H1 (cell line): ENCODE measurements at regions not wholly inside any gene's neighbourhood (a gene's known extent, or its start where the extent isn't known, plus 50 kb on each side); places are given as distances from the start of the nearest gene placed in this dataset.

Experiments used
- CTCF ChIA-PET: fragments of 300-600 bp; sonication (Branson Sonifier 250); formaldehyde crosslinking; loops from one replicate; lab custom pipeline; 2021; ENCODE audit not compliant: partially characterized antibody; lab: Charles Lee
- POLR2A ChIA-PET: fragments of 300-600 bp; sonication (Branson Sonifier 250); formaldehyde crosslinking; loops from one replicate; lab custom pipeline; 2021; ENCODE audit warnings: inconsistent platforms; ENCODE audit not compliant: partially characterized antibody; lab: Charles Lee
- DNase-seq, 2 experiments: peaks; one replicate each; pipeline versions ENCODE4 v3.0.0 to v3.0.0-alpha.2; 2010 to 2022; ENCODE audit warnings: low spot score in 2 of 2, low read depth in 1 of 2, mixed read lengths in 1 of 2
- FAIRE-seq: peaks from 2 replicates; lab custom pipeline; 2011; peaks lifted over from hg19 to GRCh38; lab: Jason Lieb, UNC
- H2AFZ ChIP-seq: 2 replicates; pipeline ENCODE4 v1.8.1; 2012; ENCODE audit warnings: low read length, inconsistent platforms
- H2AK5ac ChIP-seq: 2 replicates; pipeline ENCODE4 v1.6.1; 2013; ENCODE audit warnings: low read depth, low read length
- H2BK120ac ChIP-seq: replicated peaks from 2 replicates; pipeline ENCODE3; 2013; ENCODE audit warnings: low read depth, low read length, inconsistent platforms
- H2BK12ac ChIP-seq: 2 replicates; pipeline ENCODE4 v1.6.1; 2013; ENCODE audit warnings: low read depth, low read length
- H2BK15ac ChIP-seq: 2 replicates; pipeline ENCODE4 v1.6.1; 2013; ENCODE audit warnings: low read length
- H2BK20ac ChIP-seq: 2 replicates; pipeline ENCODE4 v1.6.1; 2013; ENCODE audit warnings: low read length
- H2BK5ac ChIP-seq: 2 replicates; pipeline ENCODE4 v1.6.1; 2013; ENCODE audit warnings: low read depth, low read length
- H3K14ac ChIP-seq: 2 replicates; pipeline ENCODE4 v1.6.1; 2013; ENCODE audit warnings: inconsistent platforms; ENCODE audit not compliant: insufficient read length
- H3K18ac ChIP-seq: 2 replicates; pipeline ENCODE4 v1.6.1; 2013; ENCODE audit warnings: low read length; ENCODE audit errors: extremely low read depth
- H3K23ac ChIP-seq: 2 replicates; pipeline ENCODE4 v1.6.1; 2013; ENCODE audit warnings: inconsistent platforms; ENCODE audit not compliant: insufficient read length
- H3K23me2 ChIP-seq: 2 replicates; pipeline ENCODE4 v1.6.1; 2013; ENCODE audit warnings: low read depth, low read length
- H3K27ac ChIP-seq: 2 replicates; pipeline ENCODE4 v1.6.1; 2011; ENCODE audit warnings: low read depth, low read length, inconsistent platforms
- H3K27me3 ChIP-seq, 4 experiments: replicated peaks in 1 of 4; 1 replicate in 1 of 4; 2 replicates in 3 of 4; pipeline versions ENCODE4 v1.6.1 to v1.8.1; 2011 to 2013; ENCODE audit warnings: low read length in 3 of 4, mild to moderate bottlenecking in 3 of 4, inconsistent platforms in 2 of 4, mixed read lengths in 2 of 4, moderate library complexity in 1 of 4; ENCODE audit not compliant: control insufficient read depth in 3 of 4, insufficient read depth in 3 of 4; ENCODE audit errors: extremely low read depth in 1 of 4
- H3K36me3 ChIP-seq, 4 experiments: 2 replicates each; pipeline versions ENCODE4 v1.6.1 to v1.8.1; 2011 to 2013; ENCODE audit warnings: mild to moderate bottlenecking in 4 of 4, low read length in 3 of 4, moderate library complexity in 2 of 4, control low read depth in 1 of 4, inconsistent platforms in 1 of 4; ENCODE audit not compliant: insufficient read depth in 4 of 4, control insufficient read depth in 2 of 4
- H3K4ac ChIP-seq: replicated peaks from 2 replicates; pipeline ENCODE3; 2013; ENCODE audit warnings: low read length, low read depth, mixed read lengths, inconsistent platforms; ENCODE audit not compliant: insufficient read length
- H3K4me1 ChIP-seq, 4 experiments: replicated peaks in 1 of 4; 1 replicate in 1 of 4; 2 replicates in 3 of 4; pipeline versions ENCODE4 v1.6.1 to v1.8.1; 2011 to 2013; ENCODE audit warnings: low read length in 3 of 4, inconsistent platforms in 2 of 4, mixed read lengths in 1 of 4; ENCODE audit not compliant: insufficient read depth in 4 of 4, control insufficient read depth in 3 of 4
- H3K4me2 ChIP-seq, 2 experiments: 2 replicates each; pipeline versions ENCODE4 v1.6.1 to v1.8.1; 2011 to 2013; ENCODE audit warnings: low read depth in 2 of 2, low read length in 2 of 2, control low read depth in 1 of 2, inconsistent platforms in 1 of 2, mild to moderate bottlenecking in 1 of 2; ENCODE audit not compliant: insufficient read depth in 1 of 2
- H3K4me3 ChIP-seq, 4 experiments: fragments of 200-600, 300-600 bp in 1 of 4; sonication (generic), shearing (Covaris generic), sonication (Bioruptor Twin) in 1 of 4; 2 replicates each; pipeline versions ENCODE4 v1.5.1 to v1.8.1; 2011 to 2016; ENCODE audit warnings: low read length in 4 of 4, low read depth in 3 of 4, control low read depth in 2 of 4, inconsistent platforms in 2 of 4, mild to moderate bottlenecking in 2 of 4, mixed read lengths in 1 of 4, moderate library complexity in 1 of 4; ENCODE audit not compliant: insufficient read depth in 2 of 4; ENCODE audit errors: extremely low read depth in 1 of 4
- H3K56ac ChIP-seq: replicated peaks from 2 replicates; pipeline ENCODE3; 2013; ENCODE audit warnings: low read depth, mild to moderate bottlenecking, mixed read lengths, low read length, inconsistent platforms; ENCODE audit not compliant: insufficient read length
- H3K79me1 ChIP-seq: 2 replicates; pipeline ENCODE4 v1.6.1; 2013; ENCODE audit warnings: low read depth, low read length, control low read depth
- H3K79me2 ChIP-seq, 2 experiments: 2 replicates each; pipeline versions ENCODE4 v1.6.1 to v1.8.1; 2012 to 2013; ENCODE audit warnings: low read length in 2 of 2, mild to moderate bottlenecking in 2 of 2, inconsistent platforms in 1 of 2; ENCODE audit not compliant: insufficient read depth in 2 of 2, control insufficient read depth in 1 of 2
- H3K9ac ChIP-seq, 4 experiments: replicated peaks in 1 of 4; 1 replicate in 1 of 4; 2 replicates in 3 of 4; pipeline versions ENCODE4 v1.6.1 to v1.8.1; 2011 to 2013; ENCODE audit warnings: low read depth in 3 of 4, low read length in 3 of 4, control low read depth in 2 of 4, mild to moderate bottlenecking in 2 of 4, moderate library complexity in 2 of 4, inconsistent platforms in 1 of 4; ENCODE audit errors: extremely low read depth in 1 of 4
- H3K9me3 ChIP-seq, 2 experiments: 2 replicates each; pipeline versions ENCODE4 v1.6.1 to v1.8.1; 2012 to 2013; ENCODE audit warnings: mild to moderate bottlenecking in 2 of 2, moderate library complexity in 2 of 2, control low read depth in 1 of 2, inconsistent platforms in 1 of 2, low read depth in 1 of 2, low read length in 1 of 2, mixed read lengths in 1 of 2; ENCODE audit not compliant: insufficient read depth in 2 of 2
- H4K20me1 ChIP-seq, 2 experiments: replicated peaks in 1 of 2; 2 replicates each; pipeline versions ENCODE3 to v1.8.1; 2011 to 2013; ENCODE audit warnings: inconsistent platforms in 2 of 2, low read length in 2 of 2, mild to moderate bottlenecking in 1 of 2; ENCODE audit not compliant: insufficient read depth in 2 of 2, control insufficient read depth in 1 of 2
- H4K5ac ChIP-seq: 2 replicates; pipeline ENCODE4 v1.6.1; 2013; ENCODE audit warnings: low read length, low read depth, mixed read lengths, inconsistent platforms; ENCODE audit not compliant: insufficient read length
- H4K8ac ChIP-seq: 2 replicates; pipeline ENCODE4 v1.8.0; 2013; ENCODE audit warnings: mild to moderate bottlenecking, moderate library complexity, low read length, inconsistent platforms; ENCODE audit not compliant: insufficient read depth; ENCODE audit errors: extremely low read depth
- H4K91ac ChIP-seq: replicated peaks from 2 replicates; pipeline ENCODE3; 2013; ENCODE audit warnings: low read length, mixed read lengths, inconsistent platforms; ENCODE audit not compliant: insufficient read length
- BRCA1 ChIP-seq: IDR thresholded peaks from 2 replicates; pipeline ENCODE4 v1.6.1; 2012; ENCODE audit warnings: low read depth, low read length, improper control_type of control experiment
- CTBP2 ChIP-seq: IDR thresholded peaks from 2 replicates; pipeline ENCODE4 v1.7.0; 2011; ENCODE audit warnings: borderline replicate concordance, mild to moderate bottlenecking, moderate library complexity, mixed read lengths, low read length; ENCODE audit not compliant: insufficient read depth, insufficient read length
- CTCF ChIP-seq, 3 experiments: IDR thresholded peaks; 1 replicate in 2 of 3; 2 replicates in 1 of 3; pipeline versions ENCODE4 v1.5.1 to v1.6.1; 2011; ENCODE audit warnings: low read length in 3 of 3, mild to moderate bottlenecking in 3 of 3, inconsistent platforms in 2 of 3, low read depth in 1 of 3, moderate library complexity in 1 of 3; ENCODE audit not compliant: insufficient read depth in 1 of 3; ENCODE audit errors: control extremely low read depth in 1 of 3
- NRF1 ChIP-seq: IDR thresholded peaks from 2 replicates; pipeline ENCODE4 v1.6.1; 2011; ENCODE audit warnings: mild to moderate bottlenecking, low read depth, low read length, improper control_type of control experiment
- RAD21 ChIP-seq, 2 experiments: IDR thresholded peaks in 1 of 2; conservative IDR thresholded peaks in 1 of 2; 2 replicates each; pipeline ENCODE4 v1.6.1; 2011; ENCODE audit warnings: low read depth in 2 of 2, low read length in 2 of 2, improper control_type of control experiment in 1 of 2, inconsistent platforms in 1 of 2, mild to moderate bottlenecking in 1 of 2, moderate library complexity in 1 of 2
- WGBS, 2 experiments: shearing (Covaris generic) in 1 of 2; methylation state at CpG; one replicate each; pipeline versions ENCODE4 v1.1.6 to v1.1.7; 2013 to 2015; ENCODE audit warnings: low lambda C conversion rate in 2 of 2, mixed read lengths in 2 of 2, inconsistent platforms in 1 of 2, low coverage in 1 of 2, missing lambda C conversion rate in 1 of 2; ENCODE audit not compliant: insufficient replicate concordance in 2 of 2, insufficient coverage in 1 of 2, insufficient read length in 1 of 2; ENCODE audit errors: extremely low coverage in 1 of 2, missing lambda C conversion rate in 1 of 2; 5-methylcytosine and 5-hydroxymethylcytosine counted together

DNA sequence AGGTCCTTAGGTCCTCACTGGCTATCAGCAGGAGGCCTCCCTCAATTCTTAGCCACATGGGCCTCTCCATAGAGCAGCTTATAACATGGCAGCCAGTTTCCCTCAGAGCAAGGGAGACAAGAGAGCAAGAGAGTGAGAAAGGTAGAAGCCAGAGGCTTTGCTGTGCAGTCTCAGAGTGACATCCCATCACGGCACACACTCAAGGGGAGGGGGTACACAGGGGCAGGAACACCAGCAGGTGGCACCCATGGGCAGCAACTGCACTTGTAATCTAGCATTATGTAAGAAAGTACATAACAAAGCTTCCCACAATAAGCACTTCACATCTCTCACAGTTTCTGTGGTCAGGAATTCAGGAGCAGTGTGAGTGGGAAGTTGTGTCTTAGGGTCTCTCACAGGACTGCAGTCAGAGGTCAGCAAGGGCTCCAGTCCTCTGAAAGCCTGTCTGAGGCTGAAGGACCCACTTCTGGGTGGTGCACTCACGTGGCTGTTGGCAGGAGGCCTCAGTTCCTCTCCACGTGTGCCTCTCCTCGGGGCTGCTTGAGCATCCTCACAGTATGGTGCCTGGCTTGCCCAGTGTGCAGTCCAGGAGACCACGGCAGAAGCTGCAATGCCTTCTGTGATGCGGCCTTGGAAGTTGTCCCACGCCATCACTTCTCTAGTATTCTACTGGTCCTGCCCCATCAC is 159.4 kb downstream of the OAT start:
- H4K5ac ChIP-seq: no peak overlapping the region

More for the DNA sequence above, 159.4 kb downstream of the OAT start:
- Histone ChIP-seq H3K56ac (no peak overlapping the region), H3K4me3 (no peak overlapping the region), H3K27me3 (0 out of 7 replicates have a peak, but pooled peaks cover 0 to 2% (median 0%) of the 10 kb centered on the region in 4 experiments), H3K23me2 (no peaks in the 10 kb centered on the region), H3K4me2 (no peak overlapping the region), H3K9me3 (no peaks in the 10 kb centered on the region), H4K20me1 (no peaks in the 10 kb centered on the region), H3K4me1 (no peaks in the 10 kb centered on the region), H4K8ac (no peak overlapping the region), H3K79me1 (no peaks in the 10 kb centered on the region), H2AK5ac (no peak overlapping the region), H3K4ac (no peak overlapping the region), H2AFZ (no peak overlapping the region), H3K18ac (no peak overlapping the region), H2BK120ac (no peak overlapping the region), H2BK15ac (peak overlapping the region; percentile 72; the same call in 1 of the 2 replicates), H2BK12ac (no peak overlapping the region), H3K36me3 (no peaks in the 10 kb centered on the region), H4K91ac (no peak overlapping the region), H2BK5ac (no peak overlapping the region), H2BK20ac (no peak overlapping the region), H3K23ac (no peak overlapping the region), H3K9ac (no peak overlapping the region), H3K14ac (no peak overlapping the region), H3K27ac (no peak overlapping the region), H3K79me2 (no peaks in the 10 kb centered on the region)
- TF ChIP-seq NRF1: no peak
- TF ChIP-seq CTCF (IDR thresholded peaks at IDR 0.05; ENCODE audit: control extremely low read depth in 1 of 3, insufficient read depth in 1 of 3, low read depth in 1 of 3, low read length in 3 of 3): peak; percentile 48 to 61 (median 52)
- TF ChIP-seq RAD21 (IDR thresholded peaks at IDR 0.05 in 1 of 2, conservative IDR thresholded peaks at IDR 0.05 in 1 of 2; ENCODE audit: low read depth in 2 of 2, low read length in 2 of 2): peak; percentile 50 to 65
- TF ChIP-seq BRCA1: no peak
- TF ChIP-seq CTBP2: no peak
- WGBS, 2 experiments: 94% methylated on average over 7 of the region's 7 CpGs; no CpG with 5 or more reads in 1 of the 2 experiments
- FAIRE-seq (no peak), DNase-seq (no peak)
- CTCF ChIA-PET: interaction anchor here (0.9 to 7.3 kb wide), 18 partner anchors 8 to 264 kb away, joined by 3 to 29 read pairs (median 4); no protein-coding TSS in a partner anchor
- POLR2A ChIA-PET: interaction anchor here (0.5 kb wide), 1 partner anchor 952 kb away, joined by 3 read pairs; no protein-coding TSS in a partner anchor
